Erythroblast (primary cell): ENCODE measurements at regions not wholly inside any gene's neighbourhood (a gene's known extent, or its start where the extent isn't known, plus 50 kb on each side); places are given as distances from the start of the nearest gene placed in this dataset.
"Not testable (repeated sequence)": the region's sequence is repeated elsewhere in the genome, so short reads cannot be mapped to it uniquely, and the experiment has no call there.

ENCODE experiments used
- DNase-seq, 2 experiments: peaks; one replicate each; lab custom pipeline; 2025; lab: John Stamatoyannopoulos, UW
- GATA1 ChIP-seq: IDR thresholded peaks from 2 replicates; pipeline ENCODE4 v1.6.1; 2011; ENCODE audit warnings: low read depth, mild to moderate bottlenecking, control low read depth, low read length, moderate library complexity
- POLR2A ChIP-seq: IDR thresholded peaks from 2 replicates; pipeline ENCODE4 v1.6.1; 2011; ENCODE audit warnings: mild to moderate bottlenecking, low read length

- DNase-seq = no peak
These were observed 1084.4 kb upstream of the SPRY2 start for GRCh38 chr13:81425286-81425685.

GRCh38 chr13:81409284-81409683, 1068.4 kb upstream of the SPRY2 start:
- TF ChIP-seq GATA1 = no peak
- no peak for TF ChIP-seq POLR2A
- DNase-seq = no peak

More at GRCh38 chr13:81425286-81425685, 1084.4 kb upstream of the SPRY2 start:
- TF ChIP-seq POLR2A (no peak), GATA1 (no peak)

GRCh38 chr13:81408647-81409046, 1067.7 kb upstream of the SPRY2 start:
- TF ChIP-seq GATA1 (no peak), POLR2A (no peak)
- DNase-seq = no peak

GRCh38 chr13:81406639-81407292, 1065.8 kb upstream of the SPRY2 start:
- no peak for DNase-seq
- no peak for TF ChIP-seq GATA1
- no peak for TF ChIP-seq POLR2A

- TF ChIP-seq POLR2A (no peak), GATA1 (no peak)
- no peak for DNase-seq
These were observed 1065.1 kb upstream of the SPRY2 start for GRCh38 chr13:81406022-81406421.

- DNase-seq = no peak
- TF ChIP-seq GATA1 = no peak
These were observed 1055.3 kb upstream of the SPRY2 start for GRCh38 chr13:81396192-81396591.

- TF ChIP-seq GATA1 (no peak), POLR2A (no peak)
- DNase-seq = no peak
These were observed 1054.4 kb upstream of the SPRY2 start for GRCh38 chr13:81395368-81395767.

- no peak for DNase-seq
- TF ChIP-seq POLR2A = no peak
- no peak for TF ChIP-seq GATA1
These were observed 1053.7 kb upstream of the SPRY2 start for GRCh38 chr13:81394640-81395039.

GRCh38 chr13:81393721-81394120, 1052.8 kb upstream of the SPRY2 start:
- TF ChIP-seq POLR2A (no peak), GATA1 (no peak)
- no peak for DNase-seq

GRCh38 chr13:81393110-81393509, 1052.2 kb upstream of the SPRY2 start:
- no peak for DNase-seq
- TF ChIP-seq POLR2A (no peak), GATA1 (no peak)

- TF ChIP-seq GATA1 (no peak), POLR2A (no peak)
- DNase-seq = no peak
These were observed 1047.5 kb upstream of the SPRY2 start for GRCh38 chr13:81388400-81388799.

- no peak for DNase-seq
- TF ChIP-seq GATA1 (no peak), POLR2A (no peak)
These were observed 1042.5 kb upstream of the SPRY2 start for GRCh38 chr13:81383444-81383843.

- no peak for TF ChIP-seq POLR2A
- TF ChIP-seq GATA1 = no peak
- DNase-seq = no peak
These were observed 1041.3 kb upstream of the SPRY2 start for GRCh38 chr13:81382246-81382645.

GRCh38 chr13:81381560-81381959, 1040.6 kb upstream of the SPRY2 start:
- DNase-seq = no peak
- no peak for TF ChIP-seq POLR2A
- no peak for TF ChIP-seq GATA1

GRCh38 chr13:81379183-81379582, 1038.3 kb upstream of the SPRY2 start:
- TF ChIP-seq GATA1 (no peak), POLR2A (no peak)

GRCh38 chr13:81377921-81378320, 1037.0 kb upstream of the SPRY2 start:
- TF ChIP-seq GATA1 = no peak
- TF ChIP-seq POLR2A = no peak
- no peak for DNase-seq

More at GRCh38 chr13:81379183-81379582, 1038.3 kb upstream of the SPRY2 start:
- DNase-seq = no peak

GRCh38 chr13:81375709-81376108, 1034.8 kb upstream of the SPRY2 start:
- no peak for TF ChIP-seq POLR2A
- TF ChIP-seq GATA1 = no peak
- no peak for DNase-seq

- DNase-seq = not testable (repeated sequence)
These were observed 1021.8 kb upstream of the SPRY2 start for GRCh38 chr13:81362711-81363110.
